ENCODE measurements at regions not wholly inside any gene's neighbourhood (a gene's known extent, or its start where the extent isn't known, plus 50 kb on each side); places are given as distances from the start of the nearest gene placed in this dataset.

DNA sequence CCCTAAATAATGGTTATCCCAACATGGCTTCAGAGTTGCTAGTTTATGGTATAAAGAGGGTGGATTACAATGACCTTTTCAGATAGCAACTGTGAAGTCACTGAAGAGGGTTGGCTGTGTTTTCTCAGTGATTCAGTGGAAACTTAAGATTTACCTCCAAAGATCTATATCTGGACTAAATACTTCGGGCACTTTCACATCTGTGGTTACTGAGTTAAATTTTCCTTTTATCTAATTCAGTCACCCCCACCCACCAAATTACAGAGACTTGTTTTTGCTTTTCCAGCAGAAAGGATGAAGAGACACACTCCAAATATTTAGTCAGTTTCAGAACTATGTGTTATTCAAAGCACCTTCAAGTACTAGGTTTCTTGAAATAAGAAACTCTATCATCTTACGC is 573.2 kb downstream of the CCDC171 start:
- TF ChIP-seq EZH2 (IDR thresholded peaks at IDR 0.05; ENCODE audit: low read length, missing control alignments): no peak
- TF ChIP-seq, protein P1, sequence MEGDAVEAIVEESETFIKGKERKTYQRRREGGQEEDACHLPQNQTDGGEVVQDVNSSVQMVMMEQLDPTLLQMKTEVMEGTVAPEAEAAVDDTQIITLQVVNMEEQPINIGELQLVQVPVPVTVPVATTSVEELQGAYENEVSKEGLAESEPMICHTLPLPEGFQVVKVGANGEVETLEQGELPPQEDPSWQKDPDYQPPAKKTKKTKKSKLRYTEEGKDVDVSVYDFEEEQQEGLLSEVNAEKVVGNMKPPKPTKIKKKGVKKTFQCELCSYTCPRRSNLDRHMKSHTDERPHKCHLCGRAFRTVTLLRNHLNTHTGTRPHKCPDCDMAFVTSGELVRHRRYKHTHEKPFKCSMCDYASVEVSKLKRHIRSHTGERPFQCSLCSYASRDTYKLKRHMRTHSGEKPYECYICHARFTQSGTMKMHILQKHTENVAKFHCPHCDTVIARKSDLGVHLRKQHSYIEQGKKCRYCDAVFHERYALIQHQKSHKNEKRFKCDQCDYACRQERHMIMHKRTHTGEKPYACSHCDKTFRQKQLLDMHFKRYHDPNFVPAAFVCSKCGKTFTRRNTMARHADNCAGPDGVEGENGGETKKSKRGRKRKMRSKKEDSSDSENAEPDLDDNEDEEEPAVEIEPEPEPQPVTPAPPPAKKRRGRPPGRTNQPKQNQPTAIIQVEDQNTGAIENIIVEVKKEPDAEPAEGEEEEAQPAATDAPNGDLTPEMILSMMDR (conservative IDR thresholded peaks at IDR 0.05 in 1 of 2, IDR thresholded peaks at IDR 0.05 in 1 of 2; ENCODE audit: low read depth in 1 of 2, low read length in 2 of 2): no peak
- Histone ChIP-seq H4K20me1 (ENCODE audit: control insufficient read depth, extremely low read depth, insufficient read depth, low read length) (no peaks in the 10 kb centered on the region), H3K79me2 (ENCODE audit: control insufficient read depth, insufficient read depth, low read length) (no peaks in the 10 kb centered on the region), H3K27me3 (ENCODE audit: control insufficient read depth, insufficient read depth, low read length) (no peaks in the 10 kb centered on the region), H2AFZ (ENCODE audit: low read length) (no peak overlapping the region), H3K36me3 (ENCODE audit: control insufficient read depth, insufficient read depth, low read length) (no peaks in the 10 kb centered on the region), H3K4me2 (ENCODE audit: extremely low read depth, insufficient read depth, low read length) (no peak overlapping the region), H3K4me3 (replicated peaks in 1 of 4; ENCODE audit: control extremely low read depth in 1 of 4, insufficient read depth in 1 of 4, low read depth in 3 of 4, low read length in 4 of 4) (no peak overlapping the region), H3K9ac (ENCODE audit: insufficient read depth, low read length) (no peak overlapping the region), H3K27ac (ENCODE audit: insufficient read depth, low read length) (no peak overlapping the region), H3K4me1 (ENCODE audit: control insufficient read depth, extremely low read depth, insufficient read depth, low read length) (no peaks in the 10 kb centered on the region), H3K9me3 (ENCODE audit: control insufficient read depth, insufficient read depth, low read depth, low read length) (no peaks in the 10 kb centered on the region)
- DNase-seq (ENCODE audit: low read depth in 2 of 2): peak in 1 of 2 donors; percentile 96

DNA sequence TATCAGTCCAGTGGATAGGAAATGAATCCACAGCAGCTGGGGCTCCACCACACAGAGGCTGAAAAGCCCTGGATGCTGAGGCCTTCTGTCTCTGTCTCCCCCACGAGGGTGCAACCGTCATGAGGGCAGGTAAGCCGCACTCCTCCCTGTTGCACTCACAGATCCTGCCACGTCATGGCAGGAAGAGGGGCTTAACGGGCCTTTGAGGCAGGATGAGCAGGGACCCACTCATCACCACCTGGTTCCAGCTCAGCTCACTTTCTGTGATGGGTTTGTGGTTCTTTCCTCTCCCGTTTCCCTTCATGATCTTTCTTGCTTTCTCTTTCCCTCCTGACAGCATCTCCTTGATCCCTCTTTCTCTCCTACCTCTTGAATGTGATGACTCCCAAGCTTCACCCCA is 575.2 kb downstream of the CCDC171 start:
- Histone ChIP-seq H2AFZ (ENCODE audit: low read length) (no peak overlapping the region), H3K27ac (ENCODE audit: insufficient read depth, low read length) (no peak overlapping the region), H3K27me3 (ENCODE audit: control insufficient read depth, insufficient read depth, low read length) (no peaks in the 10 kb centered on the region), H3K9ac (ENCODE audit: insufficient read depth, low read length) (no peak overlapping the region), H3K4me1 (ENCODE audit: control insufficient read depth, extremely low read depth, insufficient read depth, low read length) (no peaks in the 10 kb centered on the region), H3K79me2 (ENCODE audit: control insufficient read depth, insufficient read depth, low read length) (no peaks in the 10 kb centered on the region), H4K20me1 (ENCODE audit: control insufficient read depth, extremely low read depth, insufficient read depth, low read length) (no peaks in the 10 kb centered on the region), H3K4me3 (replicated peaks in 1 of 4; ENCODE audit: control extremely low read depth in 1 of 4, insufficient read depth in 1 of 4, low read depth in 3 of 4, low read length in 4 of 4) (no peak overlapping the region), H3K4me2 (ENCODE audit: extremely low read depth, insufficient read depth, low read length) (no peak overlapping the region), H3K9me3 (ENCODE audit: control insufficient read depth, insufficient read depth, low read depth, low read length) (no peaks in the 10 kb centered on the region), H3K36me3 (ENCODE audit: control insufficient read depth, insufficient read depth, low read length) (no peaks in the 10 kb centered on the region)
- TF ChIP-seq, protein P1 (conservative IDR thresholded peaks at IDR 0.05 in 1 of 2, IDR thresholded peaks at IDR 0.05 in 1 of 2; ENCODE audit: low read depth in 1 of 2, low read length in 2 of 2): no peak
- no peak for TF ChIP-seq EZH2 (IDR thresholded peaks at IDR 0.05; ENCODE audit: low read length, missing control alignments)
- DNase-seq (ENCODE audit: low read depth in 2 of 2): no peak

- H3K36me3 ChIP-seq (ENCODE audit: control insufficient read depth, insufficient read depth, low read length): no peaks in the 10 kb centered on the region
- peak; percentile 55 to 61 for DNase-seq (ENCODE audit: low read depth in 2 of 2)
- H4K20me1 ChIP-seq (ENCODE audit: control insufficient read depth, extremely low read depth, insufficient read depth, low read length): no peaks in the 10 kb centered on the region
- H3K4me2 ChIP-seq (ENCODE audit: extremely low read depth, insufficient read depth, low read length): no peak overlapping the region
- no peak overlapping the region for H3K4me3 ChIP-seq (replicated peaks in 1 of 4; ENCODE audit: control extremely low read depth in 1 of 4, insufficient read depth in 1 of 4, low read depth in 3 of 4, low read length in 4 of 4)
- H3K4me1 ChIP-seq (ENCODE audit: control insufficient read depth, extremely low read depth, insufficient read depth, low read length): no peaks in the 10 kb centered on the region
- H3K79me2 ChIP-seq (ENCODE audit: control insufficient read depth, insufficient read depth, low read length): no peaks in the 10 kb centered on the region
- no peak overlapping the region for H2AFZ ChIP-seq (ENCODE audit: low read length)
- H3K27me3 ChIP-seq (ENCODE audit: control insufficient read depth, insufficient read depth, low read length): no peaks in the 10 kb centered on the region
- no peak overlapping the region for H3K9ac ChIP-seq (ENCODE audit: insufficient read depth, low read length)
- no peak overlapping the region for H3K27ac ChIP-seq (ENCODE audit: insufficient read depth, low read length)
- TF ChIP-seq, protein P1 (conservative IDR thresholded peaks at IDR 0.05 in 1 of 2, IDR thresholded peaks at IDR 0.05 in 1 of 2; ENCODE audit: low read depth in 1 of 2, low read length in 2 of 2): peak; percentile 11 to 32
- no peak for TF ChIP-seq EZH2 (IDR thresholded peaks at IDR 0.05; ENCODE audit: low read length, missing control alignments)
- H3K9me3 ChIP-seq (ENCODE audit: control insufficient read depth, insufficient read depth, low read depth, low read length): no peaks in the 10 kb centered on the region
These were observed 578.4 kb downstream of the CCDC171 start for GRCh38 chr9:16131264-16131663.

All from fibroblast of lung (primary cell).